Fibroblast of skin of scalp (primary cell): ENCODE measurements at regions not wholly inside any gene's neighbourhood (a gene's known extent, or its start where the extent isn't known, plus 50 kb on each side); places are given as distances from the start of the nearest gene placed in this dataset.

Experiments used
- DNase-seq: peaks from one replicate; pipeline ENCODE4 v3.0.0-alpha.2; 2013

DNA sequence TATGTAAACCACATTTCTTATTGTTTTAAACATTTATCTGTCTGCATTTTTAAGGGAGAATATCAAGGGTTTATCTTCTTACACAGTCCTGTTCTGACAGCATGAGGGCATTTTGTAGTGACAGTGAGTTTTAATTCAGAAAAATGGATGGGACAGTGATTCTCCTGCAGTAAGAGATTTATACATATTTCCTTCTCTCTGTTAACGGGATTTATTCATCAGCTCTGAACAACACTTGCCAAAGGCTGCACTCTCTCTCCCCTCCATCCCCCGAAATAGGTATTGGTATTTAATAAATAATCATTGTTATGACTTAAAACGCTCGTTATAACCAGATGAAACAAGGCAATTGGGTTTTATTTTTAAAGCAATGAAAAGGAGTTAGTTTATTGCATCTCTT, 410.9 kb downstream of the STIM2 start:
- no peak for DNase-seq

DNA sequence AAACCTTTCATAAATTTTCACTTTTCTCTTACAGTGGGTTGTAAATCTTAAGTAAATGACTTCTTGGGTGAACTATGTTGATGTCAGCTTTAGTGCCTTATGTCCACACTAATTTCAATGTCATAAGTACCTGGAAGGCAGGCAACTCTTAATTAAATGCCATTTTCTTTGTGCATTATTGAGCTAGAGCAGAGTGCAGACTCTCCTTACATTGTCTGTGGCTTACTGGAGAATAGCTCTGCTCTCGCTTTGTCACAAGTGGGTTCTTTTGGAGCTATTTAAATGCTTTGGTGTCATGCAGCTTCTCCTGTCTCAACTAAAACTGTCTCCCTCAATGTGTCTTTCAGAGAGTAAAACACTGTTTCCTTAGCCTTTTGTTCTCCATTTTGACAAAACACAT, 411.6 kb downstream of the STIM2 start:
- DNase-seq, result no peak

DNA sequence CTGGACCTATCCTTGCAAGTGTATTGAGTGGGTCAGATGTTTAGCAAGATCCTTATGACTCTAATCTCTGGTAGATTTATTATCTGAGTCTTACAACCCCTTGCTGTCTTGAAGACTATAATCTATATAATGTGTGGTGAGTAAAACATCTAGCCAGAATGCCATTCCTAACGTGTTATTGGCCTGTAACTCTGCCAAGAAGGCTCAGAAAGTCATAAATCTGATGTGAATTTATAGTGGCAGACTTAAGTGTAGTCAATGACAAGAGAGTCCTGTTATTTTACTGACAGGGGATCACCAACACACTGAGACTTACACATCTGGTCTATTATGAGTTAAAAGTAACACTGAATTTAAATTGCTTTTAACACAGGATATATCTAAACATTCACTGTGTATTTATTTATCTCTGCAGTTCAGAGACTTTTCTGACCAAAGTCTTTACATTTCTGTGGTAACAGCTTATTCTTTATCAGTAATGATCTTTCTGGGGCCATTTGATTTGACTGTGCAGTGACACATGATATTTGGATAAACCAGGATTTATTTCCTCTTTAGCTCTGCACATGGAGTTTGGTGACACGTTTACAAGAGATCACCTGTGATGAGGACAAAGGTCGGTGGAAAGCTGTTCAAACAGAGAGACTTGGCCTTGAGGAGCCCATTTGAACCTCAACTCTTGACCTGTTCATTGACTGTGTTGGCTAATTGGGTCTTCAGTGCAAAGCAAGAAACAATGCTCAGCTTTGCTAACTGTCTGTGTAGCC, 415.8 kb downstream of the STIM2 start:
- DNase-seq, result peak; percentile 1

DNA sequence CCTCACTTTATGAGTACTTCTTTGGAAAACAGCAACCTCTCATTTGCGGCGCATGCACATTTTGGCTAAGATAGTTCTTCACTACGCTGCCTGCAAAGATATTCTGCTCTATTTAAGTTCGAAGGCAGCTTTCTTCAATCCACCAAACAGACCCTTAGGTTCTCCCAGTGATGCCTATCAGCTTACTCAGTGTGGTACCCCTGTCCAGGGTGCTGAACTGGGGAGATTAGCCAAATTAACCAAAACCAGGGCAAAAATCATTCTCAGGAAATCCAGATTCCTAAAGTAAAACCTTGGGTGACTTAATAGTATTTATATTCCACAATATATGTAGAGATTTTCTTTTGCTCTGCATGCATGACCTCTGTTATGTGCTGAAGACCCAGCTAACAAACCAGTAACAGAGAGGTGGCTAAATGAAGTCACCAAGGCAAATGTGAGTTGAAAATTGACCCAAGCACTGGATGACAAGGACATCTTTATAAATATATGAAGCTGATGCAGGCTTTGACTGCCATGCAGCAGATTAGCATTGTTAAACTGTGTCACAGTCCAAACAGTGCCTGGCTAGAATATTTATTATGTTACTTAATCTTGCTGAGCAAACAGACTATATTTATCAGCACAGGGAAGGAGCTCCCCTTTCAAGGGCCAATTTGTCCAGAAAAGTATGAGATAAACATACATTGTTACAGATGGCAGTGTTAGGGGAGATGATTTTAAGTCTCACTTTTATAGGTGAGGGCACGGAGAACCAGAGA, 418.2 kb downstream of the STIM2 start:
- peak; percentile 40 for DNase-seq

DNA sequence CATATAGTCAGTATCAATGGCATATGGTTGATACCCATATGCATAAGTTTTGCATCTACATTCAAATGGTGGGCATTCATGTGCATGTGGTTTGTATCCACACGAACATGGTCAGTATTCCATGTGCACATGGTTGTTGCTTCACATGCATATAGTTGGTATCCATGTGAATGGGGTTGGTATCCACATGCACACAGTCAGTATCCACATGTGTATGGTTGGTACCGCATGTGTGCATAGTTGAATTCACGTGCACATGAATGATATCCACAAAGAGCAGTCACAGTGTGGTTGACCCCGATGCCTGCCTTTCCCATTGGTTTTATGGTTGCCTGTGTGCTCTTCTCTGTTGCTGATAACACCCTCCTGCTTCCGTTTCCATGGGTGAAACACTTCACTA, 427.9 kb downstream of the STIM2 start:
- DNase-seq, result no peak

DNA sequence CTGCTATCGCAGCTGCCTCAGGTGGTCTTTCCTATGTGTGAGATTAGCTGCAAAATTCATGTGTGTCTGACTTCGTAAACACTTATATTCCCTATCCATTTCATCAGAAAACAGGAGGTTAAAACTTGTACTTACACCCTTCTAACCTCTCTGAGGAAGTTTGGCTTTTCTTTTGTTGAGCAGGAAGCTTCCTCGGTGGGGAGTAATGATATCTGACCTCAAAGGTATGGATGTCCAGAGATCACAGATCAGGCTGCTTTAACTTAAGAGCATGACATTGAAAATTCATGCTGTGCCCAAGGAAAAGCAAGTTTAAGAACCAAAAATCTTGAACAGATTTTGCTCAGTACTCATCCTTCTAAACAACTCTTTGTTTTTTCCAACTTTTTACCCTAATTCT, 429.1 kb downstream of the STIM2 start:
- no peak for DNase-seq

DNA sequence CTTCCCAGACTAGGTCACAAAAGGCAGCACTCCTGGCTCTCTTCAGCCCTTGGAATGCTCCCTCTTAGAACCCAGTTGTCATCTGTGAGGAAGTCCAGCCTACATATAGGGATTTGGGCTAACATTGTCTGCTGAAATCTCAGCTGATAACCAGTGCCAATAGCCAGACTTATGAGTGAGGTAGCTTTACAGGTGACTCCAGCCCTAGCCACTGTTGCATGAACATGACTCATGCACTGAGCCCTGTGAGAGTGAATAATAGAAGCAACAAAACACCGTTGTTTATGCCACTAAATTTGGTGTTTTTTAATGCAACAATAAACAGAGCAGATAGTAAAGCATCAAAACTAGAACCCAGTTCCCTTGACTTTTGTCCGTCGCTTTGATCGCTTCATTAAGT, 433.2 kb downstream of the STIM2 start:
- DNase-seq, result no peak

DNA sequence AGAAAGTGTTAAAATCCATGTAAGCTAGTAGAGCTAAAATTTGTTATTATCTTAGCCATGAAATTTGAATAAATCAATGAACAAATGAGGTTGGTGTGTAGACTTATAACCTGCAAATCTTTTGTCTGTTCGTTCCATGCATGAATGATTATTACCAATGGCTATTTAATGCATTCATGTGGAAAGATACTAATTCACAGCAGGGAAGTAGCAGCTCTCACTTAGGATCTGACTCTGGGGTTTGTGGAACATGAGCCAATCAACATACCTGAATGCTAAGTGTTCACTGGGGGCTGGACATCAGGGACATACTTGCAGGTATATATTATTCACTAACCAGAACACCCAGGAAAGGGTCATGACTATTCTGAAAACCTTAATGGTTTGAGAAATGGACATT, 444.1 kb downstream of the STIM2 start:
- DNase-seq, result no peak

DNA sequence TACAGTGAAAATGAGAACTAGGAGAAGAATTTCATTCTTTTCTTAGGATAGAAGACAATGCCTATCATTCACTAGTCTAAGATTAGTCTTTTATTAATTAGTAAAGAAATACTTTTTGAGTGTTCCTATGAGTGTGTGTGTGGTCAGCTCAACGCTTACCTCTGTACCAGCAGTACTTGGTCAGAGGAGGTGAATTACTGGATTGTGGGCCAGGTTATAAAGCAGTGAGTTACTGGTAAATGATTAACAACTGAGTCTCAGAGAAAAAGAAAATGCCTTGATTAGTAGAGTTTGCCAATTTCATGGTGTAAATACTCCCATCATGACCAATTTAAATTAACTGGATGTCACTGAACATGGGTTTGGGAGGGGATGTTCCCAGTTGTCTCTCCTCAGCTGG, 444.6 kb downstream of the STIM2 start:
- DNase-seq, result no peak

DNA sequence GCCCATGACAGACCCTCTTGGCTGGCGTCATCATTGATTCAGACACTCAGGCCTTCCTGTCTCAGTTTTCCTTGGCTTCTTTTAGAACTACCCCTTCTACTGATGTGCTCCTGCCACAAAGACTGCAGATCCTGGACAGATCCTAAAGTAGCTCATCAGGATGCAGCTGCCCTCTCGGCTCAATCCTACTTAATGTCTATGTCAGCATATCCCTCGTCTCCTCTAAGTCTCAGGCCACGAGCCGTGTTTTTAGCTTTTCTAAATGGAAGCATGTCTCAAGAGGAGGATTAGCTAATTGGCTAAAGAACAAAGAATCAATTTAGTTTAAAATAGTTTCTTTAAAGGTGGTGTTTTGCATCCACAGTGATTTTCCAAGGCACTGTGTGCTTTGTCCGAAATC, 447.7 kb downstream of the STIM2 start:
- DNase-seq, result no peak

DNA sequence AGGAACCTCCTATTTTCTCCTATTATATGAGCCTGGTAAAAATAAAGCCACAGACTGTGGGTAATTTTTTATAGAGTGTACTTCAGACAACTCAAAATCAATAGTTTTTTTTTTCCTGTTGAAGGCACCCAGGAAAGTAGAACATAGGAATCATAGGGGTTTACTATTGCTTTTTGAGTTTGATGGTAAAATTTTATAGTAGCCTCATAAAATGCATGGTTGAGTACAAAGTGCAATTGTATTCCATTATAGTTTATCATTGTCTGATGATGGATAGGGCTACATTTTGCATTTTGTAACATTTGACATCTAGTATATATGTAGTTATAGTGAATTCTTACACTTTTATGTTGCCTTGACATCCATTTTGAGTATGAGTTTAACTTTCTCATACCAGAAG, 455.0 kb downstream of the STIM2 start:
- DNase-seq, result no peak

DNA sequence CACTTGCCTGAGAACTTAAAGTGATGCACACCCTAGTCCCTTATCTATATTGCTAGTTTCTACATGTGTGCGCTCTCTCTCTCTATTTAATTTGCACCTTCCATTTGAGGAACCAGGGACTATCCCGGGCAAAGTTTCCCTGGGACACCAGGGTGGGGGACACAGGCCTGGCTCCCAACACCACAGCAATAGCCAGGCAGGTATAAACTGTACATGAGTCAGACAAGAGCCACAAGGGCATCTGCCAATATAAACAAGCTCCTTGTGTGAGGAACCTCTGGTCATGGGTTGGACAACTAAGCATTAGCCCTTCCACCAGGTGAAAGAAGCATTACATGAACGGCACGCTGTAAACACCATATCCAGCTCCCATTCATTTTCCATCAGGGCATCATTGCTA, 455.5 kb downstream of the STIM2 start:
- no peak for DNase-seq

DNA sequence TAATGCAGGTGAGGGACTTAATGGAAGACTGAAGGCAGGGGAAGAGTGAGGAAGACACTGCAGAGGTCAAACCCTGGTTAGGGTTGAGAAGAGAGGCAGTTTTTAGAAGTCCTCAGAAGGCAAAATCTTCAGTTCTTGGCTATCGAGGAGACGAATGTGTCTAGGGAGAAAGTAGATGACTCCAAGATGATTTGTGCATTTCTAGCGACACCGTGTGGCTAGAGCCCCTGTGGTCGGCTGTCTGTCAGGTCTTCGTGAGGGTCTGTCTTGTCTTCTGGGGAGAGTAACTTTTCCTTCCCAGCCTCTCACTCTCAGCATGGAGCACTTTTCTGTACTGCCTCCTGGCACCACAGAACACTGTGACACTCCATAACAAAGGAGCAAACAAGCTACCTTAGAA, 458.1 kb downstream of the STIM2 start:
- DNase-seq, result peak; percentile 38

DNA sequence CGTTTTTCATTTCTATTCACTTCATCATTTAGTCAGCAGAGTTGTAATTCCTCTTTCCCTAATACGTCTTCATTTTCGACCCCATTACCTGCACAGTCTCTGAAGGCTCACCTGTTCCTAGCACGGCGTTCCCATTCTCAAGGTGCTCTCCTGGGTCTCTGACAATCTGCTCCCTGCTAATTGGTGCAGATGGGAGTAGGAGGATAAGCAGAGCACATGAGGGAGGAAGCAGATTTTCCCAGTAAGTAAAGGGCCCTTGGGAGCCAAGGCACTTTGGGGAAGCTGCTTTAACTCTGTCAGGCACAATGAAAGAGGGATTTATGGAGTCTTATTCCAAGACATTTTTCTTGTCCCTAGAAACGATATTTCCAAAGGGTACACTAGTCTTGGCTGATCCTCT, 466.4 kb downstream of the STIM2 start:
- DNase-seq, result no peak

DNA sequence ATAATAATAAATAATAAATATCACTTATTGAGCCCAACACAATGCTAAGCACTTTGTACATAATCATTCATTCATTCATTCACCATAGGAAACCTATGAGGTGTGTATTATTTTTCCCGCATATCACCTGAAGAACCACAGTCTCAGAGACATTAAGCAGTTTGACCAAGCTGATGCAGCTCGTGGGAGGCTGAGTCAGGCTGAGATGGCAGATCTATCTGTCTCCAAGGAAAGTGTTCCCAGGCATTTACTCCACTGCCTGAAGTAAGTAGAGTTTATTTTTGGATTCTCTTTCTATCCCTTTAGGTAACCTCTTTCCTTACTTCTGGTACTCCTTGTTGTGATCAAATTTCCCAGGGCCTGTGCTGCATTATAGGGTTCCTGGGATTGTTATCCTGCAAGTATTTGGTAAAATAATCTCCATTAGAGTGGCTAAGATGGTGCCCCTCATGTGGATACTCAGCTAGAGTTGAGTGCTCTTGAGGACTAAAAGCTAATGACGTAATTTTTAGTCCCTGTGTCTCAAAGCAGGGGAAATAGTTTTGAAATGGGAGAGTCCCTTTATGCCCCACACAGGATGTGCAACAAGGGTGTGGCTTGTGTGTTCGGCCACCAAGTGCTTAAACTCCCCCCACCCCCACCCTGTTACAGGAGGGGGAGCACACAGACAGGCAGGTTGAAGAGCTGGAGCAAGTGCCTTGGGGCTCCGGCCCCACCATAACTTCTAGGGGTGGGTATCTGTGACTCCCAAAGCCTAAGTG, 467.0 kb downstream of the STIM2 start:
- DNase-seq, result no peak

DNA sequence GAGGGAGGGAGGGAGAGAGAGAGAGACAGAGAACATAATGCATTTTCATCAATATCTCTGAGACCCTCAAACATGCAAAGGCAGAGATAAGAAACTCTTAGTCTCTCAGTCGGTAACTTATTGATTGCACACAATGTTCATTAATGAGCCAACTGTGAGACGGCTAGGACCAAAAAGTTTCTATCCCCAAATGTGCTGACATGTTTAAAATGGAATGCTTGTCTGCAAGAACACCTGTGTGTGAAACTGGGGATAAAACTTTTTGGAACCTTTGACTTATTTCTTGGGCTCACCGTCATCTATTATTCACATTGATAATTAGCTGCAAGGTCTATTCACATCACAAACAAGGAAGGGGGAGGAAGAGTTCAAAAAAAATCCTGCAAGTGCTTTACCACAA, 477.9 kb downstream of the STIM2 start:
- no peak for DNase-seq

DNA sequence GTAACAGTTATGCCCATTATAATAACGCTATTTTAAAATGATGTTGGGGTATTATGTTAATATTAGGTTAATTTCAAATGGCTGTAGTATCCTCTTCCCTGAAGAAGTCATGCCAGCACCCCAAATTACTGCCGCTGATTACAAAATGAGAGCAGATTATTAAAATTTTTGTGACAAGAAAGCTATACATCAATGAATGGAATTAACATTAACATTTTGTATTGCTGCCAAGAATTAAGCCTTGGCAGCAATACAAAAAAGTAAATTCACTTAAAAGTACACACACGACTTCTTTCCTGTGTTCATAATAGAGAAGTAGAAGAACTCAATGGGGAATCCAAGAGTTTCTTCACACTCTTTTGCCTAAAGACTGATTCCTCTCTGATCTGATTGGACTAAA, 482.8 kb downstream of the STIM2 start:
- no peak for DNase-seq

DNA sequence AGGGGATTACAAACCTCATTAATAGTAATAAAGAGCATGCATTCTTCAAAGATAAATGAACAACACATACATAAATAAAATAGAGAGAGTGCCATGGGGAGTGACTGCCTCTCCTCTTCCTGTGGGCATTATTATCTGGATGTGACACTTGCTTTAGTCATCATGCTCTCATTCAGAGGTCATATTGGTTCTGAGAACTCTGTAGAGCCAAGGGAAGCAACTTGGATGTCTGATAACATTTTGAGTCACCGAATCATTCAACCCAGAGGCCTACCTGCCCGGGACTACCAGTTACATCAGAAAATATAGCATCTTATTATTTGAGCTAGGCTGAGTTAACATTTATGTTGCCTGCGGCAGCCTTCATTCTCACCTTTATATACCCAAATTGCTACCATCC, 489.5 kb downstream of the STIM2 start:
- DNase-seq, result no peak

DNA sequence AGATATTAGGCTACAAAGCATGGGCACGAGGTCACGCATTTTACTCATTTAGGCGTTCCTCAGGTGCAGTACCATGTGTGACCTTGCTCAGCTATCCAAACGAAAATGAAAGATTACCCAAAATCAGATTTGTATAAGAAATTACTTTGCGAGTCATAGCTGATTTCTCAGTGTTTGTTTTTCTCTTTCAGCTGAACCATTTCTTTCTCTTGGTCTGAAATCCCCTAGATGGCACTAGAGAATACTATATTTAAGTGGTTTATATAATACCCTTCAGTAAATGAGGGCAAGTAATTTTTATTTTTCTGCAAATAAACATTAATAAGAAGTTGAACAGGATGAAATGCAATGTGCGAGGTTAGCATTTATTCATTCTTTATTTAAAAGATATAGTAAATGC, 496.6 kb downstream of the STIM2 start:
- DNase-seq, result peak; percentile 2

DNA sequence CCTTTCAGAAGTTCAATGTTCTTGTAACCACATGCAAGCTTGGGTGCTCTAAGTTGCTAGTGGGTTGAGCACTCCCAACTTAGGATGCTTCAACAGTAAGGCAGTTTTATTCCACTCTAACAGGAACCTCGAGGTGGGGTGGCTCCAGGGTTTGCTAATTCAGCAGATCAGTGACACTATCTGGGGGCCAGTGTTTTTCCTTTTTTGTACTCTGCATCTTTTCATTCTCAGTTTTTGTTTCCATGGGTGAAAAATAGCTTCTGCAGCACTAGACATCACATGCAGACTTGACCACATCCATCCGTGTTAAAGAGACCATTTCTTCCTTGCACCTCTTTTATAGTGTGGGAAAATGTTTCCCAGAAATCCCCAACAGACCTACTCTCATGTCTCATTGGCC, 497.6 kb downstream of the STIM2 start:
- DNase-seq, result no peak

DNA sequence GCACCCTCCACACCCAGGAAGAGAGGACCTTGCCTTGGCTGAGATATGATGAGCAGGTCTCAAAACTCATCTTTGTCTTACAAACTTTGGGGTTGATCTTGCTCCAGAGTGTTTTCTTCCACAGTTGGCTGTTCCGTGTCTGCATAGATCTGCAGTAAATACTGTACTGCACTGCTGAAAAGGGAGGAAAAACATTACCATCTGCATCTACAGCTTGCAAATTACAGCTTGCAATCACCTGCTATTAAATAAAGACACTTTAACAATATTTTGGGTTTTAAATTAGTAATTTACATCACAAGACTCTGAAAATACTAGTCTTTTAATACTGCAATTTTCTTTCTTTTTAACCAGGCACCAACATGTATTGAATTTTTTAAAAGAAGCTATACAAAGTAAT, 499.5 kb downstream of the STIM2 start:
- DNase-seq, result no peak

DNA sequence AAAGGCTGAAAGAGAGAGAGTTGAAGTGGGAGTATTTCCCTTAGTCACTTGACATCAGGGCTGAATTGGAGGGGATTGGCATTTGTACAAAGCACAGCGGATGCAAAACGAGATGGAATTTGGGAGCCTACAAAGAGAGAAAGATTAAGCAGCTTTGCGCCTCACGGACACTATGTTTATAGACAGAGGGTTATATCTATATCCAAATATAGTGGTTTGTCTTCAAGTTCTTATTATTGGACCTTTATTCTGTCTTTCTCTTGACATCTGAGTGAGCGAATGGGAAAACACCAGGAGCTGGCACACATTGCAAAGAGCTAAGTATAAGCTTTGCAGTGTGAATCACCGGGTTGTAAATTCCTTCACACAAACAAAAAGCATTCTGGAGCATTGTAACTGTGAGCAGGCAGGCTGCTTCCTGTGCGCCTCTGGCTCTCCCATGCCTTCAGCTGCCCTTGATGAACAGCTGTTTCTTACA, 500.2 kb downstream of the STIM2 start:
- DNase-seq, result peak; percentile 49

DNA sequence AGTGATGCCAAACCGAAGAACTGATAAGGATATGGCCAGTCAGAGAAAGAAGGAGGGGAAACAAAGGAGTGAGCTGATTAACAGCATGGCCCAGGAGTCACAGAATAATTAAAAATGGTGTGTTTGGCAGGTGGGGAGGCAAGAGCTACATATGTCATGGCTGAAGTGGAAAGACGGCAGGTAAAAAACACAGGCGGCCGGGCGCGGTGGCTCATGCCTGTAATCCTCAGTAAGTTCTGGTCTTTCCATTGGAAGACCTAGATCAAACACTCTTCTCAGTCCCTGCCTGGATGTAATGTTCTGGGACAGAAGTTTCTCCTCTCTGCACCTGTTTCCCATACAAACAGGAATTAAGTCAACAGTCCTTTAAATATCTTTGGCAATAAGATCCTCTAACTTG, 503.9 kb downstream of the STIM2 start:
- DNase-seq, result no peak
